H1 (cell line): ENCODE measurements at regions not wholly inside any gene's neighbourhood (a gene's known extent, or its start where the extent isn't known, plus 50 kb on each side); places are given as distances from the start of the nearest gene placed in this dataset.

Source experiments
- CTCF ChIA-PET: fragments of 300-600 bp; sonication (Branson Sonifier 250); formaldehyde crosslinking; loops from one replicate; lab custom pipeline; 2021; ENCODE audit not compliant: partially characterized antibody; lab: Charles Lee
- POLR2A ChIA-PET: fragments of 300-600 bp; sonication (Branson Sonifier 250); formaldehyde crosslinking; loops from one replicate; lab custom pipeline; 2021; ENCODE audit warnings: inconsistent platforms; ENCODE audit not compliant: partially characterized antibody; lab: Charles Lee
- DNase-seq, 2 experiments: peaks; one replicate each; pipeline versions ENCODE4 v3.0.0 to v3.0.0-alpha.2; 2010 to 2022; ENCODE audit warnings: low spot score in 2 of 2, low read depth in 1 of 2, mixed read lengths in 1 of 2
- FAIRE-seq: peaks from 2 replicates; lab custom pipeline; 2011; peaks lifted over from hg19 to GRCh38; lab: Jason Lieb, UNC
- H2AFZ ChIP-seq: 2 replicates; pipeline ENCODE4 v1.8.1; 2012; ENCODE audit warnings: low read length, inconsistent platforms
- H2AK5ac ChIP-seq: 2 replicates; pipeline ENCODE4 v1.6.1; 2013; ENCODE audit warnings: low read depth, low read length
- H2BK120ac ChIP-seq: replicated peaks from 2 replicates; pipeline ENCODE3; 2013; ENCODE audit warnings: low read depth, low read length, inconsistent platforms
- H2BK12ac ChIP-seq: 2 replicates; pipeline ENCODE4 v1.6.1; 2013; ENCODE audit warnings: low read depth, low read length
- H2BK15ac ChIP-seq: 2 replicates; pipeline ENCODE4 v1.6.1; 2013; ENCODE audit warnings: low read length
- H2BK20ac ChIP-seq: 2 replicates; pipeline ENCODE4 v1.6.1; 2013; ENCODE audit warnings: low read length
- H2BK5ac ChIP-seq: 2 replicates; pipeline ENCODE4 v1.6.1; 2013; ENCODE audit warnings: low read depth, low read length
- H3K14ac ChIP-seq: 2 replicates; pipeline ENCODE4 v1.6.1; 2013; ENCODE audit warnings: inconsistent platforms; ENCODE audit not compliant: insufficient read length
- H3K18ac ChIP-seq: 2 replicates; pipeline ENCODE4 v1.6.1; 2013; ENCODE audit warnings: low read length; ENCODE audit errors: extremely low read depth
- H3K23ac ChIP-seq: 2 replicates; pipeline ENCODE4 v1.6.1; 2013; ENCODE audit warnings: inconsistent platforms; ENCODE audit not compliant: insufficient read length
- H3K23me2 ChIP-seq: 2 replicates; pipeline ENCODE4 v1.6.1; 2013; ENCODE audit warnings: low read depth, low read length
- H3K27ac ChIP-seq: 2 replicates; pipeline ENCODE4 v1.6.1; 2011; ENCODE audit warnings: low read depth, low read length, inconsistent platforms
- H3K27me3 ChIP-seq, 4 experiments: replicated peaks in 1 of 4; 1 replicate in 1 of 4; 2 replicates in 3 of 4; pipeline versions ENCODE4 v1.6.1 to v1.8.1; 2011 to 2013; ENCODE audit warnings: low read length in 3 of 4, mild to moderate bottlenecking in 3 of 4, inconsistent platforms in 2 of 4, mixed read lengths in 2 of 4, moderate library complexity in 1 of 4; ENCODE audit not compliant: control insufficient read depth in 3 of 4, insufficient read depth in 3 of 4; ENCODE audit errors: extremely low read depth in 1 of 4
- H3K36me3 ChIP-seq, 4 experiments: 2 replicates each; pipeline versions ENCODE4 v1.6.1 to v1.8.1; 2011 to 2013; ENCODE audit warnings: mild to moderate bottlenecking in 4 of 4, low read length in 3 of 4, moderate library complexity in 2 of 4, control low read depth in 1 of 4, inconsistent platforms in 1 of 4; ENCODE audit not compliant: insufficient read depth in 4 of 4, control insufficient read depth in 2 of 4
- H3K4ac ChIP-seq: replicated peaks from 2 replicates; pipeline ENCODE3; 2013; ENCODE audit warnings: low read length, low read depth, mixed read lengths, inconsistent platforms; ENCODE audit not compliant: insufficient read length
- H3K4me1 ChIP-seq, 4 experiments: replicated peaks in 1 of 4; 1 replicate in 1 of 4; 2 replicates in 3 of 4; pipeline versions ENCODE4 v1.6.1 to v1.8.1; 2011 to 2013; ENCODE audit warnings: low read length in 3 of 4, inconsistent platforms in 2 of 4, mixed read lengths in 1 of 4; ENCODE audit not compliant: insufficient read depth in 4 of 4, control insufficient read depth in 3 of 4
- H3K4me2 ChIP-seq, 2 experiments: 2 replicates each; pipeline versions ENCODE4 v1.6.1 to v1.8.1; 2011 to 2013; ENCODE audit warnings: low read depth in 2 of 2, low read length in 2 of 2, control low read depth in 1 of 2, inconsistent platforms in 1 of 2, mild to moderate bottlenecking in 1 of 2; ENCODE audit not compliant: insufficient read depth in 1 of 2
- H3K4me3 ChIP-seq, 4 experiments: fragments of 200-600, 300-600 bp in 1 of 4; sonication (generic), shearing (Covaris generic), sonication (Bioruptor Twin) in 1 of 4; 2 replicates each; pipeline versions ENCODE4 v1.5.1 to v1.8.1; 2011 to 2016; ENCODE audit warnings: low read length in 4 of 4, low read depth in 3 of 4, control low read depth in 2 of 4, inconsistent platforms in 2 of 4, mild to moderate bottlenecking in 2 of 4, mixed read lengths in 1 of 4, moderate library complexity in 1 of 4; ENCODE audit not compliant: insufficient read depth in 2 of 4; ENCODE audit errors: extremely low read depth in 1 of 4
- H3K56ac ChIP-seq: replicated peaks from 2 replicates; pipeline ENCODE3; 2013; ENCODE audit warnings: low read depth, mild to moderate bottlenecking, mixed read lengths, low read length, inconsistent platforms; ENCODE audit not compliant: insufficient read length
- H3K79me1 ChIP-seq: 2 replicates; pipeline ENCODE4 v1.6.1; 2013; ENCODE audit warnings: low read depth, low read length, control low read depth
- H3K79me2 ChIP-seq, 2 experiments: 2 replicates each; pipeline versions ENCODE4 v1.6.1 to v1.8.1; 2012 to 2013; ENCODE audit warnings: low read length in 2 of 2, mild to moderate bottlenecking in 2 of 2, inconsistent platforms in 1 of 2; ENCODE audit not compliant: insufficient read depth in 2 of 2, control insufficient read depth in 1 of 2
- H3K9ac ChIP-seq, 4 experiments: replicated peaks in 1 of 4; 1 replicate in 1 of 4; 2 replicates in 3 of 4; pipeline versions ENCODE4 v1.6.1 to v1.8.1; 2011 to 2013; ENCODE audit warnings: low read depth in 3 of 4, low read length in 3 of 4, control low read depth in 2 of 4, mild to moderate bottlenecking in 2 of 4, moderate library complexity in 2 of 4, inconsistent platforms in 1 of 4; ENCODE audit errors: extremely low read depth in 1 of 4
- H3K9me3 ChIP-seq, 2 experiments: 2 replicates each; pipeline versions ENCODE4 v1.6.1 to v1.8.1; 2012 to 2013; ENCODE audit warnings: mild to moderate bottlenecking in 2 of 2, moderate library complexity in 2 of 2, control low read depth in 1 of 2, inconsistent platforms in 1 of 2, low read depth in 1 of 2, low read length in 1 of 2, mixed read lengths in 1 of 2; ENCODE audit not compliant: insufficient read depth in 2 of 2
- H4K20me1 ChIP-seq, 2 experiments: replicated peaks in 1 of 2; 2 replicates each; pipeline versions ENCODE3 to v1.8.1; 2011 to 2013; ENCODE audit warnings: inconsistent platforms in 2 of 2, low read length in 2 of 2, mild to moderate bottlenecking in 1 of 2; ENCODE audit not compliant: insufficient read depth in 2 of 2, control insufficient read depth in 1 of 2
- H4K5ac ChIP-seq: 2 replicates; pipeline ENCODE4 v1.6.1; 2013; ENCODE audit warnings: low read length, low read depth, mixed read lengths, inconsistent platforms; ENCODE audit not compliant: insufficient read length
- H4K8ac ChIP-seq: 2 replicates; pipeline ENCODE4 v1.8.0; 2013; ENCODE audit warnings: mild to moderate bottlenecking, moderate library complexity, low read length, inconsistent platforms; ENCODE audit not compliant: insufficient read depth; ENCODE audit errors: extremely low read depth
- H4K91ac ChIP-seq: replicated peaks from 2 replicates; pipeline ENCODE3; 2013; ENCODE audit warnings: low read length, mixed read lengths, inconsistent platforms; ENCODE audit not compliant: insufficient read length
- EGR1 ChIP-seq: IDR thresholded peaks from 2 replicates; pipeline ENCODE4 v1.6.1; 2011; ENCODE audit warnings: low read depth, low read length, borderline replicate concordance
- JUN ChIP-seq: IDR thresholded peaks from 2 replicates; pipeline ENCODE4 v1.6.1; 2011; ENCODE audit warnings: low read depth, mild to moderate bottlenecking, improper control_type of control experiment, low read length
- SP1 ChIP-seq: IDR thresholded peaks from 2 replicates; pipeline ENCODE4 v1.6.1; 2011; ENCODE audit warnings: low read depth, low read length
- ZNF274 ChIP-seq: IDR thresholded peaks from 2 replicates; pipeline ENCODE4 v1.7.0; 2012; ENCODE audit warnings: low read length, borderline replicate concordance; ENCODE audit errors: extremely low read depth
- WGBS, 2 experiments: shearing (Covaris generic) in 1 of 2; methylation state at CpG; one replicate each; pipeline versions ENCODE4 v1.1.6 to v1.1.7; 2013 to 2015; ENCODE audit warnings: low lambda C conversion rate in 2 of 2, mixed read lengths in 2 of 2, inconsistent platforms in 1 of 2, low coverage in 1 of 2, missing lambda C conversion rate in 1 of 2; ENCODE audit not compliant: insufficient replicate concordance in 2 of 2, insufficient coverage in 1 of 2, insufficient read length in 1 of 2; ENCODE audit errors: extremely low coverage in 1 of 2, missing lambda C conversion rate in 1 of 2; 5-methylcytosine and 5-hydroxymethylcytosine counted together

- H3K4ac ChIP-seq = no peak overlapping the region
- H3K23me2 ChIP-seq = no peaks in the 10 kb centered on the region
- CTCF ChIA-PET = no interaction called here
- no peak overlapping the region for H2BK20ac ChIP-seq
- H4K8ac ChIP-seq = no peak overlapping the region
- no peaks in the 10 kb centered on the region for H4K20me1 ChIP-seq
- peaks cover 0 to 2% (median 0%) of the 10 kb centered on the region in 4 experiments; a peak in 1 of 7 replicates for H3K4me1 ChIP-seq
- no peak overlapping the region for H3K56ac ChIP-seq
- TF ChIP-seq JUN (no peak), SP1 (no peak), EGR1 (no peak), ZNF274 (no peak)
- TF ChIP-seq, all 59 proteins: peak for 0
- H3K4me2 ChIP-seq = no peak overlapping the region
- no peak overlapping the region for H2AK5ac ChIP-seq
- no peak overlapping the region for H3K18ac ChIP-seq
- no peaks in the 10 kb centered on the region for H3K27me3 ChIP-seq
- no peak overlapping the region for H4K5ac ChIP-seq
- H3K4me3 ChIP-seq = no peak overlapping the region
- H3K23ac ChIP-seq = no peak overlapping the region
- H2BK5ac ChIP-seq = no peak overlapping the region
- no peaks in the 10 kb centered on the region for H3K79me1 ChIP-seq
- no peak overlapping the region for H2BK120ac ChIP-seq
- POLR2A ChIA-PET = no interaction called here
- no peak overlapping the region for H3K9ac ChIP-seq
- H3K9me3 ChIP-seq = peaks cover 3 to 4% of the 10 kb centered on the region in 2 experiments; a peak in 1 of 4 replicates
- 87% methylated on average over 2 of the region's 2 CpGs; no CpG with 5 or more reads in 1 of the 2 experiments for WGBS, 2 experiments
- DNase-seq (no peak), FAIRE-seq (no peak)
- H2BK15ac ChIP-seq = no peak overlapping the region
- no peaks in the 10 kb centered on the region for H3K36me3 ChIP-seq
- H2BK12ac ChIP-seq = no peak overlapping the region
- no peak overlapping the region for H3K14ac ChIP-seq
- no peak overlapping the region for H3K27ac ChIP-seq
- no peak overlapping the region for H4K91ac ChIP-seq
- no peaks in the 10 kb centered on the region for H3K79me2 ChIP-seq
- no peak overlapping the region for H2AFZ ChIP-seq
These were observed 150.8 kb downstream of the CYB561 start for GRCh38 chr17:63295288-63295687.
